CD14-positive monocyte (primary cell): ENCODE measurements at regions not wholly inside any gene's neighbourhood (a gene's known extent, or its start where the extent isn't known, plus 50 kb on each side); places are given as distances from the start of the nearest gene placed in this dataset.

Experiments used
- DNase-seq, 3 donors: peaks; one replicate each; pipeline ENCODE4 v3.0.0-alpha.2; 2011 to 2022
- H2AFZ ChIP-seq: 2 replicates; pipeline ENCODE4 v1.6.0; 2012; ENCODE audit warnings: mild to moderate bottlenecking, low read depth, low read length, inconsistent platforms; ENCODE audit not compliant: insufficient read depth, poor library complexity, severe bottlenecking
- H3K27ac ChIP-seq, 2 donors: 1 replicate in 1 of 2; 2 replicates in 1 of 2; pipeline ENCODE4 v1.5.1; 2012 to 2013; ENCODE audit warnings: low read length in 2 of 2, control low read depth in 1 of 2, inconsistent platforms in 1 of 2, low read depth in 1 of 2, mild to moderate bottlenecking in 1 of 2
- H3K27me3 ChIP-seq, 2 donors: one replicate each; pipeline versions ENCODE4 v1.6.0 to v1.6.1; 2011 to 2013; ENCODE audit warnings: low read length in 2 of 2; ENCODE audit not compliant: control insufficient read depth in 2 of 2, insufficient read depth in 2 of 2
- H3K36me3 ChIP-seq, 2 donors: replicated peaks in 1 of 2; 1 replicate in 1 of 2; 2 replicates in 1 of 2; pipeline versions ENCODE4 v1.5.1 to v1.6.1; 2012 to 2013; ENCODE audit warnings: low read length in 2 of 2, control low read depth in 1 of 2, inconsistent platforms in 1 of 2, mild to moderate bottlenecking in 1 of 2; ENCODE audit not compliant: insufficient read depth in 2 of 2, control insufficient read depth in 1 of 2
- H3K4me1 ChIP-seq, 2 donors: 1 replicate in 1 of 2; 2 replicates in 1 of 2; pipeline versions ENCODE4 v1.5.1 to v1.6.1; 2012 to 2013; ENCODE audit warnings: low read length in 2 of 2, control low read depth in 1 of 2, inconsistent platforms in 1 of 2, mild to moderate bottlenecking in 1 of 2, moderate library complexity in 1 of 2; ENCODE audit not compliant: insufficient read depth in 2 of 2, control insufficient read depth in 1 of 2
- H3K4me2 ChIP-seq: replicated peaks from 2 replicates; pipeline ENCODE3; 2012; ENCODE audit warnings: low read length, moderate library complexity, mild to moderate bottlenecking; ENCODE audit not compliant: poor library complexity, severe bottlenecking; ENCODE audit errors: extremely low read depth
- H3K4me3 ChIP-seq, 3 experiments: fragments of 200-600 bp in 1 of 3; sonication (generic) in 1 of 3; replicated peaks in 1 of 3; 1 replicate in 2 of 3; 2 replicates in 1 of 3; pipeline ENCODE4 v1.5.1; 2011 to 2013; ENCODE audit warnings: low read length in 3 of 3, mild to moderate bottlenecking in 3 of 3, control low read depth in 2 of 3, low read depth in 2 of 3, inconsistent platforms in 1 of 3, moderate library complexity in 1 of 3
- H3K79me2 ChIP-seq: 2 replicates; pipeline ENCODE4 v1.6.0; 2012; ENCODE audit warnings: mild to moderate bottlenecking, control low read depth, inconsistent platforms, low read length, moderate library complexity; ENCODE audit not compliant: insufficient read depth
- H3K9ac ChIP-seq: 2 replicates; pipeline ENCODE4 v1.6.0; 2017; ENCODE audit warnings: low read length, mild to moderate bottlenecking; ENCODE audit not compliant: insufficient read depth, poor library complexity, severe bottlenecking
- H3K9me3 ChIP-seq, 2 donors: replicated peaks in 1 of 2; 1 replicate in 1 of 2; 2 replicates in 1 of 2; pipeline versions ENCODE4 v1.5.1 to v1.6.1; 2012 to 2013; ENCODE audit warnings: low read length in 2 of 2, control low read depth in 1 of 2; ENCODE audit not compliant: control insufficient read depth in 1 of 2, insufficient read depth in 1 of 2
- H4K20me1 ChIP-seq: 2 replicates; pipeline ENCODE4 v1.6.0; 2012; ENCODE audit warnings: mild to moderate bottlenecking, low read length, control low read depth, moderate library complexity; ENCODE audit not compliant: insufficient read depth
- H3K27ac Mint-ChIP-seq, 7 donors: one replicate each; pipeline ENCODE4 v1.8.0; 2020; ENCODE audit warnings: mild to moderate bottlenecking in 7 of 7, mixed read lengths in 7 of 7, moderate library complexity in 6 of 7, inconsistent platforms in 2 of 7
- H3K27me3 Mint-ChIP-seq, 3 donors: one replicate each; pipeline ENCODE4 v1.8.0; 2021 to 2022; ENCODE audit warnings: low read depth in 3 of 3, mild to moderate bottlenecking in 3 of 3, mixed read lengths in 3 of 3, moderate library complexity in 3 of 3, inconsistent platforms in 1 of 3
- H3K36me3 Mint-ChIP-seq, 2 donors: one replicate each; pipeline ENCODE4 v1.8.0; 2020; ENCODE audit warnings: mixed read lengths in 2 of 2, inconsistent platforms in 1 of 2, mild to moderate bottlenecking in 1 of 2
- H3K4me1 Mint-ChIP-seq: one replicate; pipeline ENCODE4 v1.8.0; 2020; ENCODE audit warnings: mild to moderate bottlenecking, mixed read lengths
- H3K4me3 Mint-ChIP-seq, 2 donors: one replicate each; pipeline ENCODE4 v1.8.0; 2020; ENCODE audit warnings: mild to moderate bottlenecking in 2 of 2, mixed read lengths in 2 of 2, moderate library complexity in 1 of 2
- H3K9me3 Mint-ChIP-seq, 7 donors: one replicate each; pipeline ENCODE4 v1.8.0; 2020 to 2022; ENCODE audit warnings: mixed read lengths in 7 of 7, mild to moderate bottlenecking in 6 of 7, moderate library complexity in 6 of 7, inconsistent platforms in 2 of 7
- WGBS: methylation state at CpG from one replicate; pipeline ENCODE4 v1.1.5; 2013; ENCODE audit warnings: missing lambda C conversion rate; ENCODE audit not compliant: insufficient coverage; 5-methylcytosine and 5-hydroxymethylcytosine counted together
- intact Hi-C, 2 donors: fragments of 100-400 bp; cut with micrococcal nuclease; formaldehyde crosslinking; loops; one replicate each; pipeline versions ENCODE4 v1.15.0 to v1.15.1; 2023
- TF ChIP-seq, protein P1 (sequence below): fragments of 200-600 bp; IDR thresholded peaks from one replicate; pipeline ENCODE4 v1.8.0; 2022; ENCODE audit warnings: antibody characterized with exemption, mild to moderate bottlenecking

DNA sequence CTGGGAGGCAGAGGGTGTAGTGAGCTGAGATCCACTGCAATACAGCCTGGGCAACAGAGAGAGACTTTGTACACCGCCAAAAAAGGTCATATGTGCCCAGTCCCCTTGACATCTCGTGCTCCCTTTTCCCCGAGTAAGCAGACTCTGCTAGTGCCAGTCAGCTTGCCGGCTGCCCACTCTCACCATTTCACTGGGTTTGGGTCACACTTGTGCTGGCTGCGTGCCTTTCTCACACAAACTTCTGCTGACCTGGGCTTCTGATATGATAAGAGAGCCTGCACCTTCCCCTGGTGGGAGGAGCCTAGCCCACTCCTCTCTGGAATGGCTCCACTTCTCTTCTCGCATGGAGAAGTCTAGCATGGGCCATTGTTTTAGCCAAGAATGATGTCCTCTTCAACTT, 53.4 kb downstream of the MPP7 start:
- no peaks in the 10 kb centered on the region for H3K27me3 ChIP-seq
- H3K9ac ChIP-seq = no peak overlapping the region
- no peaks in the 10 kb centered on the region for H3K9me3 Mint-ChIP-seq
- H3K36me3 Mint-ChIP-seq = peaks cover 8 to 17% of the 10 kb centered on the region in 2 donors
- H3K36me3 ChIP-seq = no peaks in the 10 kb centered on the region
- H3K9me3 ChIP-seq = no peaks in the 10 kb centered on the region
- no peak overlapping the region for H3K4me2 ChIP-seq
- no peaks in the 10 kb centered on the region for H3K27me3 Mint-ChIP-seq
- H4K20me1 ChIP-seq = peaks cover 39% of the 10 kb centered on the region
- H3K4me3 ChIP-seq = no peak overlapping the region
- H2AFZ ChIP-seq = no peak overlapping the region
- H3K4me1 Mint-ChIP-seq = peaks cover 66% of the 10 kb centered on the region
- peaks cover 81% of the 10 kb centered on the region for H3K79me2 ChIP-seq
- intact Hi-C loops = no loop called here
- H3K4me3 Mint-ChIP-seq = no peak overlapping the region
- TF ChIP-seq, protein P1, sequence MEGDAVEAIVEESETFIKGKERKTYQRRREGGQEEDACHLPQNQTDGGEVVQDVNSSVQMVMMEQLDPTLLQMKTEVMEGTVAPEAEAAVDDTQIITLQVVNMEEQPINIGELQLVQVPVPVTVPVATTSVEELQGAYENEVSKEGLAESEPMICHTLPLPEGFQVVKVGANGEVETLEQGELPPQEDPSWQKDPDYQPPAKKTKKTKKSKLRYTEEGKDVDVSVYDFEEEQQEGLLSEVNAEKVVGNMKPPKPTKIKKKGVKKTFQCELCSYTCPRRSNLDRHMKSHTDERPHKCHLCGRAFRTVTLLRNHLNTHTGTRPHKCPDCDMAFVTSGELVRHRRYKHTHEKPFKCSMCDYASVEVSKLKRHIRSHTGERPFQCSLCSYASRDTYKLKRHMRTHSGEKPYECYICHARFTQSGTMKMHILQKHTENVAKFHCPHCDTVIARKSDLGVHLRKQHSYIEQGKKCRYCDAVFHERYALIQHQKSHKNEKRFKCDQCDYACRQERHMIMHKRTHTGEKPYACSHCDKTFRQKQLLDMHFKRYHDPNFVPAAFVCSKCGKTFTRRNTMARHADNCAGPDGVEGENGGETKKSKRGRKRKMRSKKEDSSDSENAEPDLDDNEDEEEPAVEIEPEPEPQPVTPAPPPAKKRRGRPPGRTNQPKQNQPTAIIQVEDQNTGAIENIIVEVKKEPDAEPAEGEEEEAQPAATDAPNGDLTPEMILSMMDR = no peak
- no peak for DNase-seq
- H3K27ac Mint-ChIP-seq = peak overlapping the region in 2 of 7 donors; percentile 73 to 82
- H3K4me1 ChIP-seq = peaks cover 43 to 54% of the 10 kb centered on the region in 2 donors
- no peak overlapping the region for H3K27ac ChIP-seq
- WGBS = 96% methylated on average over 3 of the region's 6 CpGs

DNA sequence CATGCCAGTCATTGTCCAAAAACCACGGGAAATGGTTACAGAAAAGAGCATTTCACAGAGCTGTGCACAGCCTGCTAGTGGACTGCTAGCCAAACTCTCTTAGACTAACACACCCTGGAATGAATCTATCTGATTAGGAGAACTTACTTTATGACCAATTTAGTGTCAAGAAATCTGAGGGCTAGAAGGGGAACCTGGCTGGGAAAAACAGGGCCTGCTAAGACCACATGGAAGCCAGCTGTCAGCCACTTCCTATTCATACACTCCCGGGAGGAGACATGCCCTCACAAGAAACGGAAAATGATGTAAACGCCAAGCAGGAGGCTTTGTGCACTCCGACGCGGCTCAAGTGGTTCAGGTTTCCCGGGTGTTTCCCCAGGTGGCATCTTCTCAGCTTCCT, 54.8 kb downstream of the MPP7 start:
- peaks cover 87% of the 10 kb centered on the region for H3K79me2 ChIP-seq
- peak overlapping the region; percentile 49 for H3K4me2 ChIP-seq
- H3K36me3 Mint-ChIP-seq = peaks cover 8 to 17% of the 10 kb centered on the region in 2 donors
- no peak overlapping the region for H2AFZ ChIP-seq
- intact Hi-C loops = no loop called here
- peaks cover 33 to 49% of the 10 kb centered on the region in 2 donors for H3K4me1 ChIP-seq
- no peaks in the 10 kb centered on the region for H3K9me3 ChIP-seq
- peaks cover 51% of the 10 kb centered on the region for H4K20me1 ChIP-seq
- H3K9me3 Mint-ChIP-seq = no peaks in the 10 kb centered on the region
- H3K4me3 ChIP-seq = peak overlapping the region in 1 of 3 experiments; percentile 57
- no peak overlapping the region for H3K9ac ChIP-seq
- H3K4me1 Mint-ChIP-seq = peaks cover 58% of the 10 kb centered on the region
- DNase-seq = peak; percentile 69 to 79 (median 75)
- H3K27me3 ChIP-seq = no peaks in the 10 kb centered on the region
- H3K27me3 Mint-ChIP-seq = no peaks in the 10 kb centered on the region
- H3K4me3 Mint-ChIP-seq = peak overlapping the region; percentile 25 to 76
- 0% methylated on average over 7 of the region's 8 CpGs for WGBS
- peak overlapping the region; percentile 59 for H3K27ac ChIP-seq
- H3K36me3 ChIP-seq = no peaks in the 10 kb centered on the region
- TF ChIP-seq, protein P1 = no peak
- H3K27ac Mint-ChIP-seq = peak overlapping the region; percentile 43 to 91 (median 75)
